ENCODE measurements at regions not wholly inside any gene's neighbourhood (a gene's known extent, or its start where the extent isn't known, plus 50 kb on each side); places are given as distances from the start of the nearest gene placed in this dataset.

DNA sequence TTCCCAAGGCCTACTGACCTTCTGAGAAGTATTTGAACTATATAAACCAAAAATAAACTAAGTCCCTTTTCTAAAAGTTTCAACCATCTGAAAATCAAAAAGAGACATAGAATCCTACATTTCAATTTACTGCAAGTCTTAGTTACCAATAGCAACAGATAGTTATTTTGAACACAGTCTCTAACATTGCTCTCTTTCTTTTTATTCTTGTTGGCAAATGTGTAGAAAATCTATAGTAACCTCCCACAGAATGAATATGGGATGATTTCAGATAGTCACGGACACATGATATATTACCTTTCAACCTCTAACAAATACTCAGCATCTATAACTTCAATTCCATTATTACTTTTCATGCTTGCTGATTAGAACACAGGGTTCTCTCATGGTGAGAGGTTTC is 68.9 kb upstream of the RAB3GAP2 start (continued):
- TF ChIP-seq, protein P1, sequence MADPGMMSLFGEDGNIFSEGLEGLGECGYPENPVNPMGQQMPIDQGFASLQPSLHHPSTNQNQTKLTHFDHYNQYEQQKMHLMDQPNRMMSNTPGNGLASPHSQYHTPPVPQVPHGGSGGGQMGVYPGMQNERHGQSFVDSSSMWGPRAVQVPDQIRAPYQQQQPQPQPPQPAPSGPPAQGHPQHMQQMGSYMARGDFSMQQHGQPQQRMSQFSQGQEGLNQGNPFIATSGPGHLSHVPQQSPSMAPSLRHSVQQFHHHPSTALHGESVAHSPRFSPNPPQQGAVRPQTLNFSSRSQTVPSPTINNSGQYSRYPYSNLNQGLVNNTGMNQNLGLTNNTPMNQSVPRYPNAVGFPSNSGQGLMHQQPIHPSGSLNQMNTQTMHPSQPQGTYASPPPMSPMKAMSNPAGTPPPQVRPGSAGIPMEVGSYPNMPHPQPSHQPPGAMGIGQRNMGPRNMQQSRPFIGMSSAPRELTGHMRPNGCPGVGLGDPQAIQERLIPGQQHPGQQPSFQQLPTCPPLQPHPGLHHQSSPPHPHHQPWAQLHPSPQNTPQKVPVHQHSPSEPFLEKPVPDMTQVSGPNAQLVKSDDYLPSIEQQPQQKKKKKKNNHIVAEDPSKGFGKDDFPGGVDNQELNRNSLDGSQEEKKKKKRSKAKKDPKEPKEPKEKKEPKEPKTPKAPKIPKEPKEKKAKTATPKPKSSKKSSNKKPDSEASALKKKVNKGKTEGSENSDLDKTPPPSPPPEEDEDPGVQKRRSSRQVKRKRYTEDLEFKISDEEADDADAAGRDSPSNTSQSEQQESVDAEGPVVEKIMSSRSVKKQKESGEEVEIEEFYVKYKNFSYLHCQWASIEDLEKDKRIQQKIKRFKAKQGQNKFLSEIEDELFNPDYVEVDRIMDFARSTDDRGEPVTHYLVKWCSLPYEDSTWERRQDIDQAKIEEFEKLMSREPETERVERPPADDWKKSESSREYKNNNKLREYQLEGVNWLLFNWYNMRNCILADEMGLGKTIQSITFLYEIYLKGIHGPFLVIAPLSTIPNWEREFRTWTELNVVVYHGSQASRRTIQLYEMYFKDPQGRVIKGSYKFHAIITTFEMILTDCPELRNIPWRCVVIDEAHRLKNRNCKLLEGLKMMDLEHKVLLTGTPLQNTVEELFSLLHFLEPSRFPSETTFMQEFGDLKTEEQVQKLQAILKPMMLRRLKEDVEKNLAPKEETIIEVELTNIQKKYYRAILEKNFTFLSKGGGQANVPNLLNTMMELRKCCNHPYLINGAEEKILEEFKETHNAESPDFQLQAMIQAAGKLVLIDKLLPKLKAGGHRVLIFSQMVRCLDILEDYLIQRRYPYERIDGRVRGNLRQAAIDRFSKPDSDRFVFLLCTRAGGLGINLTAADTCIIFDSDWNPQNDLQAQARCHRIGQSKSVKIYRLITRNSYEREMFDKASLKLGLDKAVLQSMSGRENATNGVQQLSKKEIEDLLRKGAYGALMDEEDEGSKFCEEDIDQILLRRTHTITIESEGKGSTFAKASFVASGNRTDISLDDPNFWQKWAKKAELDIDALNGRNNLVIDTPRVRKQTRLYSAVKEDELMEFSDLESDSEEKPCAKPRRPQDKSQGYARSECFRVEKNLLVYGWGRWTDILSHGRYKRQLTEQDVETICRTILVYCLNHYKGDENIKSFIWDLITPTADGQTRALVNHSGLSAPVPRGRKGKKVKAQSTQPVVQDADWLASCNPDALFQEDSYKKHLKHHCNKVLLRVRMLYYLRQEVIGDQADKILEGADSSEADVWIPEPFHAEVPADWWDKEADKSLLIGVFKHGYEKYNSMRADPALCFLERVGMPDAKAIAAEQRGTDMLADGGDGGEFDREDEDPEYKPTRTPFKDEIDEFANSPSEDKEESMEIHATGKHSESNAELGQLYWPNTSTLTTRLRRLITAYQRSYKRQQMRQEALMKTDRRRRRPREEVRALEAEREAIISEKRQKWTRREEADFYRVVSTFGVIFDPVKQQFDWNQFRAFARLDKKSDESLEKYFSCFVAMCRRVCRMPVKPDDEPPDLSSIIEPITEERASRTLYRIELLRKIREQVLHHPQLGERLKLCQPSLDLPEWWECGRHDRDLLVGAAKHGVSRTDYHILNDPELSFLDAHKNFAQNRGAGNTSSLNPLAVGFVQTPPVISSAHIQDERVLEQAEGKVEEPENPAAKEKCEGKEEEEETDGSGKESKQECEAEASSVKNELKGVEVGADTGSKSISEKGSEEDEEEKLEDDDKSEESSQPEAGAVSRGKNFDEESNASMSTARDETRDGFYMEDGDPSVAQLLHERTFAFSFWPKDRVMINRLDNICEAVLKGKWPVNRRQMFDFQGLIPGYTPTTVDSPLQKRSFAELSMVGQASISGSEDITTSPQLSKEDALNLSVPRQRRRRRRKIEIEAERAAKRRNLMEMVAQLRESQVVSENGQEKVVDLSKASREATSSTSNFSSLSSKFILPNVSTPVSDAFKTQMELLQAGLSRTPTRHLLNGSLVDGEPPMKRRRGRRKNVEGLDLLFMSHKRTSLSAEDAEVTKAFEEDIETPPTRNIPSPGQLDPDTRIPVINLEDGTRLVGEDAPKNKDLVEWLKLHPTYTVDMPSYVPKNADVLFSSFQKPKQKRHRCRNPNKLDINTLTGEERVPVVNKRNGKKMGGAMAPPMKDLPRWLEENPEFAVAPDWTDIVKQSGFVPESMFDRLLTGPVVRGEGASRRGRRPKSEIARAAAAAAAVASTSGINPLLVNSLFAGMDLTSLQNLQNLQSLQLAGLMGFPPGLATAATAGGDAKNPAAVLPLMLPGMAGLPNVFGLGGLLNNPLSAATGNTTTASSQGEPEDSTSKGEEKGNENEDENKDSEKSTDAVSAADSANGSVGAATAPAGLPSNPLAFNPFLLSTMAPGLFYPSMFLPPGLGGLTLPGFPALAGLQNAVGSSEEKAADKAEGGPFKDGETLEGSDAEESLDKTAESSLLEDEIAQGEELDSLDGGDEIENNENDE (IDR thresholded peaks at IDR 0.05; ENCODE audit: insufficient replicate concordance, low read length), result no peak
- TF ChIP-seq CHD1 (IDR thresholded peaks at IDR 0.05; ENCODE audit: low read depth, low read length) (no peak), SP4 (IDR thresholded peaks at IDR 0.05; ENCODE audit: low read length) (no peak), RAD21 (IDR thresholded peaks at IDR 0.05 in 1 of 2, conservative IDR thresholded peaks at IDR 0.05 in 1 of 2; ENCODE audit: low read depth in 2 of 2, low read length in 2 of 2) (no peak), BACH1 (IDR thresholded peaks at IDR 0.05; ENCODE audit: low read length) (no peak), SIN3A (conservative IDR thresholded peaks at IDR 0.05 in 1 of 2, IDR thresholded peaks at IDR 0.05 in 1 of 2; ENCODE audit: low read depth in 1 of 2, low read length in 2 of 2) (no peak), CBX8 (IDR thresholded peaks at IDR 0.05; ENCODE audit: borderline replicate concordance, low read depth, low read length) (no peak), SUZ12 (IDR thresholded peaks at IDR 0.05; ENCODE audit: low read length) (no peak), NRF1 (IDR thresholded peaks at IDR 0.05; ENCODE audit: low read depth, low read length) (no peak), CBX5 (IDR thresholded peaks at IDR 0.05; ENCODE audit: low read depth, low read length) (no peak)

Data from H1 (cell line).